Stomach (tissue), 8 donors: ENCODE measurements at regions not wholly inside any gene's neighbourhood (a gene's known extent, or its start where the extent isn't known, plus 50 kb on each side); places are given as distances from the start of the nearest gene placed in this dataset.

Experiments
- DNase-seq, 2 donors: peaks; one replicate each; pipeline versions ENCODE4 v3.0.0 to v3.0.0-alpha.2; 2013 to 2019
- H3K27ac ChIP-seq, 5 donors: fragments of 200-600 bp in 4 of 5; sonication (generic) in 4 of 5; one replicate each; pipeline ENCODE4 v1.5.1; 2013 to 2019; ENCODE audit warnings: mild to moderate bottlenecking in 1 of 5, moderate library complexity in 1 of 5
- H3K27me3 ChIP-seq, 3 donors: fragments of 200-600 bp; sonication (generic); one replicate each; pipeline ENCODE4 v1.5.1; 2017 to 2019; ENCODE audit warnings: mixed run types in 1 of 3
- H3K36me3 ChIP-seq, 4 donors: fragments of 200-600 bp; sonication (generic); 1 replicate in 3 of 4; 2 replicates in 1 of 4; pipeline ENCODE4 v1.5.1; 2016 to 2019
- H3K4me1 ChIP-seq, 4 donors: fragments of 200-600 bp; sonication (generic); one replicate each; pipeline ENCODE4 v1.5.1; 2016 to 2019
- H3K4me3 ChIP-seq, 4 donors: fragments of 200-600 bp; sonication (generic) in 3 of 4; one replicate each; pipeline ENCODE4 v1.5.1; 2016 to 2019; ENCODE audit warnings: mild to moderate bottlenecking in 1 of 4
- H3K9me3 ChIP-seq, 4 donors: fragments of 200-600 bp; sonication (generic); one replicate each; pipeline ENCODE4 v1.5.1; 2016 to 2019
- EP300 ChIP-seq: sonication (generic); formaldehyde crosslinking; IDR thresholded peaks from one replicate; pipeline ENCODE4 v1.6.1; 2017; ENCODE audit warnings: antibody characterized with exemption
- POLR2A ChIP-seq, 4 donors: fragments of 450-650 bp; IDR thresholded peaks; one replicate each; pipeline ENCODE4 v1.6.1; 2016; ENCODE audit warnings: antibody characterized with exemption in 4 of 4, control low read depth in 2 of 4, mild to moderate bottlenecking in 1 of 4, moderate library complexity in 1 of 4
- POLR2AphosphoS5 ChIP-seq, 3 donors: sonication (generic); formaldehyde crosslinking; IDR thresholded peaks; one replicate each; pipeline ENCODE4 v1.6.1; 2016; ENCODE audit warnings: antibody characterized with exemption in 3 of 3
- WGBS, 5 donors: extraction: QIAGEN DNeasy Blood & Tissue Kit in 3 of 5; methylation state at CpG; one replicate each; pipeline versions ENCODE4 v1.1.5 to v1.1.7; 2013 to 2018; 5-methylcytosine and 5-hydroxymethylcytosine counted together
- intact Hi-C: fragments of 100-400 bp; cut with DNase I; formaldehyde crosslinking; loops from one replicate; pipeline ENCODE4 v1.15.1; 2023; ENCODE audit warnings: low total_unique reads
- TF ChIP-seq, protein P1 (sequence below), 7 experiments: fragments of 450-650 bp in 4 of 7; fragments of 200-600 bp in 3 of 7; sonication (generic) in 3 of 7; IDR thresholded peaks; one replicate each; pipeline ENCODE4 v1.5.1; 2016 to 2019; ENCODE audit warnings: antibody characterized with exemption in 7 of 7, control low read depth in 2 of 7, mild to moderate bottlenecking in 1 of 7
- donor health status: healthy with polysubstance abuse.
- donor health status: Bipolar disorder and iron deficiency.
- donor health status: healthy.

DNA sequence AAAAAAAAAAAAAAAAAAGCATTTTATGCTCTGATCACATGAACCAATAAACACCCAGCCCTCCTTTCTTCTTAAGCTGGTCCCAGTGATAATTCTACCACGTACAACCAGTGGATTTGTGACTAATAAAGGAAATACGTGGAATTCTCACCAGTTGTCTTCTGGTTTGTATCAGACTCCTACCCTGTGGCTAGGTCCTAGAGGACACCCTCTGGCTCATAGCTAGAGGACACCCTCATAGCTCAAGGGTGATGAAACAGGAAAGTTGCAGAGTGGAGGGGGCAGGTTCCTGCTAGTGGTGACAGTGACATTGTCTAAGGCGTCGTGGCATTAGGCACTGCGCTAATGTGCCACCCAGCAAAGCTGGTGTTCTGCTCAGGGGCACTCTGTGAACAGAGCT is 167.8 kb downstream of the BCL11A start:
- no peak for DNase-seq
- TF ChIP-seq POLR2AphosphoS5 (IDR thresholded peaks at IDR 0.05) (no peak), POLR2A (IDR thresholded peaks at IDR 0.05) (no peak), EP300 (no peak)
- TF ChIP-seq, protein P1, sequence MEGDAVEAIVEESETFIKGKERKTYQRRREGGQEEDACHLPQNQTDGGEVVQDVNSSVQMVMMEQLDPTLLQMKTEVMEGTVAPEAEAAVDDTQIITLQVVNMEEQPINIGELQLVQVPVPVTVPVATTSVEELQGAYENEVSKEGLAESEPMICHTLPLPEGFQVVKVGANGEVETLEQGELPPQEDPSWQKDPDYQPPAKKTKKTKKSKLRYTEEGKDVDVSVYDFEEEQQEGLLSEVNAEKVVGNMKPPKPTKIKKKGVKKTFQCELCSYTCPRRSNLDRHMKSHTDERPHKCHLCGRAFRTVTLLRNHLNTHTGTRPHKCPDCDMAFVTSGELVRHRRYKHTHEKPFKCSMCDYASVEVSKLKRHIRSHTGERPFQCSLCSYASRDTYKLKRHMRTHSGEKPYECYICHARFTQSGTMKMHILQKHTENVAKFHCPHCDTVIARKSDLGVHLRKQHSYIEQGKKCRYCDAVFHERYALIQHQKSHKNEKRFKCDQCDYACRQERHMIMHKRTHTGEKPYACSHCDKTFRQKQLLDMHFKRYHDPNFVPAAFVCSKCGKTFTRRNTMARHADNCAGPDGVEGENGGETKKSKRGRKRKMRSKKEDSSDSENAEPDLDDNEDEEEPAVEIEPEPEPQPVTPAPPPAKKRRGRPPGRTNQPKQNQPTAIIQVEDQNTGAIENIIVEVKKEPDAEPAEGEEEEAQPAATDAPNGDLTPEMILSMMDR (IDR thresholded peaks at IDR 0.05): no peak
- H3K4me1 ChIP-seq: no peaks in the 10 kb centered on the region
- intact Hi-C loops: no loop called here
- H3K4me3 ChIP-seq: no peak overlapping the region
- no peak overlapping the region for H3K27ac ChIP-seq
- 67 to 84% (median 71%) methylated on average over 5 of the region's 5 CpGs for WGBS, 5 donors
- H3K27me3 ChIP-seq: no peaks in the 10 kb centered on the region
- no peaks in the 10 kb centered on the region for H3K36me3 ChIP-seq
- H3K9me3 ChIP-seq: no peaks in the 10 kb centered on the region

DNA sequence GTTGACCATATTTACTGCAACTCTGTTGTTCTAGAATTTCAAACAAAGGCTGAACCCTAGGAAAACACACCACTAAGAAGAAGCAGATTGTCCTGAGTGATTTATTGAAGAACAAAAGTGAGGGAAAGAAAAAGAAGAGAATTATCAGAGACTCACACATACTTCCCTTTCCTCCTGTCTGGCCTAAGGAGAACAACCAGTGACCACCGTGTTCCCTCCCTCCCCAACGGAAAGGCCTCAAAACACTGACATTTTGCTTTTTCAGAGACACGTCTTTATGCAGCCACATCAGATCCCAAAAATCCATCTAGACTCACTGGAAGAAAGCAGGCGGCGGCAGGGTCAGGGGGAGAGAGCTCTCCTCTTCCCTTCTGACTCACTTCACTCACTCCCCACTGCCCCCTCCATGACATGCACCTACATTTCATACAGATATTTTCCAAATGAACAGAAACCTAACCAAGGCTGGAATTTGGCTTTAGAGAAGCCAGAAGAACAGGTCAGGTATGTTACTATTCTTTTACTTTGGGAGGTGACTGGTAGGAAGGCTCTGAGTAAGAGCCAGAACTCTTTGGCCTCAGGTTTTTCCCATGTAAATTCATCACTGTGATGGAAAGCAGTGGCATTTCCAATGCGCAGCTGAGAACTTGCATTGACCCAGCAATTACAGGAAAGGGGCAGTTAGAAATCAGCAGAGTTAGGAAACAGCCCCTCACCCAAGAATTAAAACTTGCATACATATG is 169.9 kb downstream of the BCL11A start:
- H3K27ac ChIP-seq: no peak overlapping the region
- DNase-seq: no peak
- H3K4me1 ChIP-seq: peaks cover 0 to 11% (median 0%) of the 10 kb centered on the region in 4 donors
- TF ChIP-seq POLR2A (IDR thresholded peaks at IDR 0.05) (no peak), EP300 (no peak), POLR2AphosphoS5 (IDR thresholded peaks at IDR 0.05) (no peak)
- TF ChIP-seq, protein P1 (IDR thresholded peaks at IDR 0.05): no peak
- no peaks in the 10 kb centered on the region for H3K9me3 ChIP-seq
- H3K4me3 ChIP-seq: no peak overlapping the region
- no peaks in the 10 kb centered on the region for H3K27me3 ChIP-seq
- 70 to 85% (median 83%) methylated on average over 6 of the region's 6 CpGs for WGBS, 5 donors
- intact Hi-C loops: no loop called here
- H3K36me3 ChIP-seq: no peaks in the 10 kb centered on the region

DNA sequence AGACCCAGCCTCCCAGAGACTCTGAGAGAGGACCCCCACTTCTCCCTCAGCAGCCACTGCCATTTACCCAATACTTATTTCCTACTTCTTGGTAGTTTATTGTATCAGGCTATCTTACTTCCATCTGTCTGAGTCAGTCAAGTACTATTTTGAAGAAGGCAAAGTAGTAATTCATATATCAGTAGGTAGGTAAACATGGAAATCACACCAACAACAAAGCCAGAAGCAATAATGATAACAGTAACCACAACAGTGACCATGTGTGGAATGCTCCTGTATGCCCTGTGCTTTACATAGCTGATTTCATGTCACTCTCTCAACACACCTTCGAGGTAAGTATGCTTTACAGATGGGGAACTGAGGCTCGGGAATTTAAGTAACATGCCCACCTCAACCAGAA is 173.0 kb downstream of the BCL11A start:
- TF ChIP-seq POLR2AphosphoS5 (IDR thresholded peaks at IDR 0.05): peak in 1 of 3 donors; percentile 69
- TF ChIP-seq, protein P1 (IDR thresholded peaks at IDR 0.05): no peak
- no peaks in the 10 kb centered on the region for H3K27me3 ChIP-seq
- intact Hi-C loops: no loop called here
- no peaks in the 10 kb centered on the region for H3K9me3 ChIP-seq
- no peak overlapping the region for H3K27ac ChIP-seq
- peaks cover 0 to 11% (median 0%) of the 10 kb centered on the region in 4 donors for H3K4me1 ChIP-seq
- 40 to 68% (median 62%) methylated on average over 2 of the region's 2 CpGs for WGBS, 5 donors
- no peak overlapping the region for H3K4me3 ChIP-seq
- H3K36me3 ChIP-seq: no peaks in the 10 kb centered on the region
- peak in 1 of 2 donors; percentile 25 for DNase-seq

DNA sequence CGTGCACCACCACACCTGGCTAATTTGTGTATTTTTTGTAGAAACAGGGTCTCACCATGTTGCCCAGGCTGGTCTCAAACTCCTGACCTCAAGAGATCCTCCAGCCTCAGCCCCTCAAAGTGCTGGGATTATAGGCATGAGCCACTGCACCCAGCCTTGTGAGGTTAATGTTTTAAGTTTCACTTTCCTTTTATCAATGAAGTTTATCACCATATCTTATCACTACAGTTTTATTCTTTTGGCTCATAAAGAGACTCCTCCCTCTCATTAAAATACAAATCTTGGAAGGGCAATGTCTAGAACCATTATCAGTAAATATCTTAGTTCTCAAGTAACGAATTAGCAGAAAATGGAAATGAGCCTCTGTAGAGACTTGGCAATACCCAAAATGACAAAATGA is 173.8 kb downstream of the BCL11A start:
- TF ChIP-seq, protein P1 (IDR thresholded peaks at IDR 0.05): no peak
- TF ChIP-seq POLR2A (IDR thresholded peaks at IDR 0.05) (no peak), POLR2AphosphoS5 (IDR thresholded peaks at IDR 0.05) (no peak), EP300 (no peak)
- 62 to 73% (median 72%) methylated on average over 2 of the region's 2 CpGs for WGBS, 5 donors
- no peak for DNase-seq
- no peaks in the 10 kb centered on the region for H3K27me3 ChIP-seq
- H3K4me3 ChIP-seq: no peak overlapping the region
- no peaks in the 10 kb centered on the region for H3K36me3 ChIP-seq
- no peaks in the 10 kb centered on the region for H3K9me3 ChIP-seq
- H3K27ac ChIP-seq: no peak overlapping the region
- H3K4me1 ChIP-seq: peaks cover 0 to 11% (median 0%) of the 10 kb centered on the region in 4 donors
- intact Hi-C loops: no loop called here
